ENCODE measurements at regions not wholly inside any gene's neighbourhood (a gene's known extent, or its start where the extent isn't known, plus 50 kb on each side); places are given as distances from the start of the nearest gene placed in this dataset.

GRCh38 chr2:111638274-111638877 is 245.6 kb downstream of the ANAPC1 start:
- Histone ChIP-seq H3K4me1 (ENCODE audit: control insufficient read depth in 2 of 2, insufficient read depth in 2 of 2, low read length in 2 of 2) (no peaks in the 10 kb centered on the region), H3K36me3 (replicated peaks in 1 of 2; ENCODE audit: control extremely low read depth in 1 of 2, control insufficient read depth in 1 of 2, extremely low read depth in 1 of 2, insufficient read depth in 2 of 2, low read length in 1 of 2) (no peaks in the 10 kb centered on the region), H3K27ac (ENCODE audit: low read length in 2 of 2) (no peak overlapping the region), H3K79me2 (ENCODE audit: control insufficient read depth, insufficient read depth, low read length) (no peaks in the 10 kb centered on the region), H3K27me3 (replicated peaks in 1 of 4; ENCODE audit: control extremely low read depth in 1 of 4, control insufficient read depth in 3 of 4, insufficient read depth in 4 of 4, low read length in 3 of 4) (peaks cover 0 to under 1% (median 0%) of the 10 kb centered on the region in 4 experiments), H3K4me2 (replicated peaks; ENCODE audit: low read depth, low read length, poor library complexity, severe bottlenecking) (no peak overlapping the region), H4K20me1 (ENCODE audit: control insufficient read depth, insufficient read depth, low read length, poor library complexity, severe bottlenecking) (no peaks in the 10 kb centered on the region), H3K9me3 (ENCODE audit: control extremely low read depth in 1 of 3, control insufficient read depth in 2 of 3, insufficient read depth in 1 of 3, low read length in 2 of 3) (no peaks in the 10 kb centered on the region), H2AFZ (ENCODE audit: insufficient read depth, low read depth, low read length, poor library complexity, severe bottlenecking) (no peak overlapping the region), H3K4me3 (ENCODE audit: control extremely low read depth in 1 of 5, extremely low read depth in 1 of 5, insufficient read depth in 1 of 5, low read depth in 2 of 5, low read length in 4 of 5) (no peak overlapping the region), H3K9ac (ENCODE audit: low read length) (no peak overlapping the region)
- TF ChIP-seq CTCF (IDR thresholded peaks at IDR 0.05), result no peak
- TF ChIP-seq EZH2 (IDR thresholded peaks at IDR 0.05; ENCODE audit: borderline replicate concordance, insufficient read depth, low read depth, low read length, poor library complexity, severe bottlenecking), result no peak
- intact Hi-C loops (cut with micrococcal nuclease), result no loop called here
- no peaks in the 10 kb centered on the region for H3K9me3 Mint-ChIP-seq (ENCODE audit: insufficient read depth)
- no peak for DNase-seq
- POLR2A ChIA-PET, result no interaction called here
- CTCF ChIA-PET, result no interaction called here
- no CpG with 5 or more reads among the region's 4 CpGs for WGBS (ENCODE audit: insufficient coverage)
- ATAC-seq (ENCODE audit: low read depth), result no peak
- no peak overlapping the region for H3K27ac Mint-ChIP-seq
- H3K4me1 Mint-ChIP-seq, result no peaks in the 10 kb centered on the region
- H3K4me3 Mint-ChIP-seq, result no peak overlapping the region
- peaks cover 11% of the 10 kb centered on the region for H3K27me3 Mint-ChIP-seq

- no peak overlapping the region for H3K4me3 ChIP-seq (ENCODE audit: control extremely low read depth in 1 of 5, extremely low read depth in 1 of 5, insufficient read depth in 1 of 5, low read depth in 2 of 5, low read length in 4 of 5)
- H3K27ac Mint-ChIP-seq, result no peak overlapping the region
- TF ChIP-seq EZH2 (IDR thresholded peaks at IDR 0.05; ENCODE audit: borderline replicate concordance, insufficient read depth, low read depth, low read length, poor library complexity, severe bottlenecking), result no peak
- no peaks in the 10 kb centered on the region for H3K4me1 Mint-ChIP-seq
- no peaks in the 10 kb centered on the region for H3K9me3 Mint-ChIP-seq (ENCODE audit: insufficient read depth)
- intact Hi-C loops (cut with micrococcal nuclease), result no loop called here
- no peak for ATAC-seq (ENCODE audit: low read depth)
- H3K9me3 ChIP-seq (ENCODE audit: control extremely low read depth in 1 of 3, control insufficient read depth in 2 of 3, insufficient read depth in 1 of 3, low read length in 2 of 3), result no peaks in the 10 kb centered on the region
- no CpG with 5 or more reads among the region's 2 CpGs for WGBS (ENCODE audit: insufficient coverage)
- no peaks in the 10 kb centered on the region for H3K27me3 ChIP-seq (replicated peaks in 1 of 4; ENCODE audit: control extremely low read depth in 1 of 4, control insufficient read depth in 3 of 4, insufficient read depth in 4 of 4, low read length in 3 of 4)
- H3K9ac ChIP-seq (ENCODE audit: low read length), result no peak overlapping the region
- DNase-seq, result no peak
- no peak overlapping the region for H3K4me3 Mint-ChIP-seq
- H3K27me3 Mint-ChIP-seq, result peaks cover 8% of the 10 kb centered on the region
- ChIA-PET POLR2A (interaction anchor here (1.1 kb wide), 1 partner anchor 15 kb away, joined by 12 read pairs; no protein-coding TSS in a partner anchor), CTCF (interaction anchor here (0.6 kb wide), 1 partner anchor 8 kb away, joined by 3 read pairs; no protein-coding TSS in a partner anchor)
- no peak overlapping the region for H2AFZ ChIP-seq (ENCODE audit: insufficient read depth, low read depth, low read length, poor library complexity, severe bottlenecking)
- H3K27ac ChIP-seq (ENCODE audit: low read length in 2 of 2), result no peak overlapping the region
- H4K20me1 ChIP-seq (ENCODE audit: control insufficient read depth, insufficient read depth, low read length, poor library complexity, severe bottlenecking), result no peaks in the 10 kb centered on the region
- no peaks in the 10 kb centered on the region for H3K79me2 ChIP-seq (ENCODE audit: control insufficient read depth, insufficient read depth, low read length)
- no peaks in the 10 kb centered on the region for H3K36me3 ChIP-seq (replicated peaks in 1 of 2; ENCODE audit: control extremely low read depth in 1 of 2, control insufficient read depth in 1 of 2, extremely low read depth in 1 of 2, insufficient read depth in 2 of 2, low read length in 1 of 2)
- H3K4me2 ChIP-seq (replicated peaks; ENCODE audit: low read depth, low read length, poor library complexity, severe bottlenecking), result no peak overlapping the region
- H3K4me1 ChIP-seq (ENCODE audit: control insufficient read depth in 2 of 2, insufficient read depth in 2 of 2, low read length in 2 of 2), result no peaks in the 10 kb centered on the region
These were observed 243.5 kb downstream of the ANAPC1 start for GRCh38 chr2:111640480-111640879.
